ENCODE measurements at regions not wholly inside any gene's neighbourhood (a gene's known extent, or its start where the extent isn't known, plus 50 kb on each side); places are given as distances from the start of the nearest gene placed in this dataset.

DNA sequence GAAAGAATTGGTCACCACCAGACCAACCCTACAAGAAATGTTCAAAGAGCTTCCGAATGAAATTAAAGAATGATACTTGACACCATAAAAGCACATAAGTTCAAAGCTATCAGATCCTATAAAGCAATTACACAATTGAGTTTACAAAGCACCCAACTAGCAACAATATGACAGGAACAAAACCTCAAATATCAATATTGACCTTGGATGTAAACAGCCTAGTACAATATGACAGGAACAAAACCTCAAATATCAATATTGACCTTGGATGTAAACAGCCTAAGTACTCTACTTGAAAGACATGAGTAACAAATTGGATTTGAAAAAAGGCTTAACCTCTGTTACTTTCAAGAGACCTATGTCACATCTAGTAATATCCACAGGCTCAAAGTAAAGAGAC, 1201.4 kb downstream of the XPNPEP1 start:
- DNase-seq: no peak
- Mint-ChIP-seq H3K27ac (no peak overlapping the region), H3K9me3 (peaks cover 14% of the 10 kb centered on the region), H3K4me1 (no peaks in the 10 kb centered on the region), H3K27me3 (no peaks in the 10 kb centered on the region), H3K36me3 (ENCODE audit: low read depth) (no peaks in the 10 kb centered on the region), H3K4me3 (no peak overlapping the region)
- CTCF ChIA-PET: no interaction called here
- POLR2A ChIA-PET: no interaction called here
- no peak for ATAC-seq (ENCODE audit: low read depth)
- TF ChIP-seq, protein P1, sequence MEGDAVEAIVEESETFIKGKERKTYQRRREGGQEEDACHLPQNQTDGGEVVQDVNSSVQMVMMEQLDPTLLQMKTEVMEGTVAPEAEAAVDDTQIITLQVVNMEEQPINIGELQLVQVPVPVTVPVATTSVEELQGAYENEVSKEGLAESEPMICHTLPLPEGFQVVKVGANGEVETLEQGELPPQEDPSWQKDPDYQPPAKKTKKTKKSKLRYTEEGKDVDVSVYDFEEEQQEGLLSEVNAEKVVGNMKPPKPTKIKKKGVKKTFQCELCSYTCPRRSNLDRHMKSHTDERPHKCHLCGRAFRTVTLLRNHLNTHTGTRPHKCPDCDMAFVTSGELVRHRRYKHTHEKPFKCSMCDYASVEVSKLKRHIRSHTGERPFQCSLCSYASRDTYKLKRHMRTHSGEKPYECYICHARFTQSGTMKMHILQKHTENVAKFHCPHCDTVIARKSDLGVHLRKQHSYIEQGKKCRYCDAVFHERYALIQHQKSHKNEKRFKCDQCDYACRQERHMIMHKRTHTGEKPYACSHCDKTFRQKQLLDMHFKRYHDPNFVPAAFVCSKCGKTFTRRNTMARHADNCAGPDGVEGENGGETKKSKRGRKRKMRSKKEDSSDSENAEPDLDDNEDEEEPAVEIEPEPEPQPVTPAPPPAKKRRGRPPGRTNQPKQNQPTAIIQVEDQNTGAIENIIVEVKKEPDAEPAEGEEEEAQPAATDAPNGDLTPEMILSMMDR (IDR thresholded peaks at IDR 0.05): no peak
- intact Hi-C loops (cut with micrococcal nuclease): no loop called here

DNA sequence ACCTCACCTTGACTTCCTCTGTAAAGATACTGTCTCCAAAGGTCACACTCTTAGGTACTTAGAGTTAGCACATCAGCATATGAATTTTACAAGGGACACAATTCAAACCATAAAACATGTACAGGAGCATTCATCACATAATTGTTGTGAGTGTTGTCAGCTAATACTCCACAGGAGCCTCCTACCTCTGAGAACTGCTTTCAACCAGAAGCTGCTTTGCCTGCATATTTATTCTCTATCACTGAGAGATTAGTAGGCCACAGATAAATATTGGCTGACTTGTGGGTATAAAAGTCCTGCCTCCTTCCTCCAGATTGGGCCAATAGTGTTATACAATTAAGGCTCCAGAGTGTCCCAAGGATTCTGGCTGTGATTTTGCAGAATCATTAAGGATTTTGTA, 1207.0 kb downstream of the XPNPEP1 start:
- Mint-ChIP-seq H3K36me3 (ENCODE audit: low read depth) (no peaks in the 10 kb centered on the region), H3K27me3 (no peaks in the 10 kb centered on the region), H3K4me3 (no peak overlapping the region), H3K27ac (no peak overlapping the region), H3K4me1 (no peaks in the 10 kb centered on the region), H3K9me3 (peaks cover 8% of the 10 kb centered on the region)
- POLR2A ChIA-PET: interaction anchor here (0.6 kb wide), 1 partner anchor 178 kb away, joined by 12 read pairs; no protein-coding TSS in a partner anchor
- ATAC-seq (ENCODE audit: low read depth): no peak
- TF ChIP-seq, protein P1 (IDR thresholded peaks at IDR 0.05): no peak
- CTCF ChIA-PET: no interaction called here
- no peak for DNase-seq
- intact Hi-C loops (cut with micrococcal nuclease): no loop called here

DNA sequence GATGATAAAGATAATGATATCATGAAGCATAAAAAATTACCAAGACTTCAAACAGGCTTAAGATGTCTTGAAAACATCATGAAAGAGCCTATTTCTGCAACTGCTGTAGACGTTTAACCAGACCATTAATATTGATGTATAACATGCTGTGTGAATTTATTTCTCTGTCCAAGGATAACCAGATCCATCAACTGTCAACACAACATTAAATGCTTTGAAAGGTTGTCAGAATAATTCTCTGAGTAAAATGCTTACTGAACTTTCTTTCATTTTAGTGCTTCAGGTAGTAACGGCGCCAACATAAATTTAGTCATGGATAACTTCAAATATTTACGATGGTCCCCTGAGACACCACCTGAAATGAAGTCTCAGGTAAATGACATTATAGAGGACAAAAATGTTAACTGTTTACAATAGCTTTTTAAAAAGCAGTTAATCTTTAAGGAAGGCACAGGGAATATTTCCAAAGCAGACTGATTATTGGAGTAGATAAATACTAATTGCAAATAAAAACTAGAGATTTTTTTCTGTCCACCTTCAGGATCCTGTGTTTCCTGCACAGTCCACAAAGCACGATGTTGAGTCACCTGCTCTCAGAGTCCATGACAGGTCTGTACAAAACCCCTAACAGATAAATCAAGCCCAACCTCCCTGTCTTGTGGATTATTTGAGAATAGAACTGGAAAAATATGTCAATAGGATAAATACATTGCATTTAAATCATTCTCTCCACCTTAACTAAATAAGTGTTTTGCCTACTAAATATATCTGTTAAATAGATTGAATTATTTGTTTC, 1213.2 kb downstream of the XPNPEP1 start:
- DNase-seq (no peak), ATAC-seq (ENCODE audit: low read depth) (no peak)
- no peaks in the 10 kb centered on the region for H3K36me3 Mint-ChIP-seq (ENCODE audit: low read depth)
- CTCF ChIA-PET: no interaction called here
- H3K9me3 Mint-ChIP-seq: no peaks in the 10 kb centered on the region
- no peak overlapping the region for H3K27ac Mint-ChIP-seq
- H3K4me1 Mint-ChIP-seq: no peaks in the 10 kb centered on the region
- no peaks in the 10 kb centered on the region for H3K27me3 Mint-ChIP-seq
- H3K4me3 Mint-ChIP-seq: no peak overlapping the region
- intact Hi-C loops (cut with micrococcal nuclease): no loop called here
- POLR2A ChIA-PET: no interaction called here
- TF ChIP-seq, protein P1 (IDR thresholded peaks at IDR 0.05): no peak

DNA sequence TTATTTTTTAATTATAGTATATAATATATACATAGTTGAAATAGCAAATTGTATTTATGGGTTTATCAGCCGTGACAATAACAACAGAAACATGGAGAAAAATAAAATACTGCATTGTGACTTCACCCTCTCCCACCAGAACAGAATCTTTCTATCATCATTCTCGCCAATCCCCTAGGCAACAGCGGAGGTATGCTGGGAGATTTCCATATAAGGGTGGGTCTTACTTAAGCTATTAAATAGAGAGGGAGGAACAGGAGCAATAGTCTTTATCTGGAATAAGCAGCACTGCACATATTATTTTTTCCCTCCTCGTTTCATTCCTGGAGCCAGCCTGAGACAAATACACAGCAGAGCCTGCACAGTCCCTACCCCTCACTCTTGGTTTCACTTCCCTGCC, 1214.9 kb downstream of the XPNPEP1 start:
- Mint-ChIP-seq H3K27me3 (no peaks in the 10 kb centered on the region), H3K4me3 (no peak overlapping the region), H3K9me3 (no peaks in the 10 kb centered on the region), H3K27ac (no peak overlapping the region), H3K4me1 (no peaks in the 10 kb centered on the region), H3K36me3 (ENCODE audit: low read depth) (no peaks in the 10 kb centered on the region)
- ATAC-seq (ENCODE audit: low read depth) (no peak), DNase-seq (no peak)
- POLR2A ChIA-PET: no interaction called here
- TF ChIP-seq, protein P1 (IDR thresholded peaks at IDR 0.05): no peak
- CTCF ChIA-PET: no interaction called here
- intact Hi-C loops (cut with micrococcal nuclease): no loop called here

DNA sequence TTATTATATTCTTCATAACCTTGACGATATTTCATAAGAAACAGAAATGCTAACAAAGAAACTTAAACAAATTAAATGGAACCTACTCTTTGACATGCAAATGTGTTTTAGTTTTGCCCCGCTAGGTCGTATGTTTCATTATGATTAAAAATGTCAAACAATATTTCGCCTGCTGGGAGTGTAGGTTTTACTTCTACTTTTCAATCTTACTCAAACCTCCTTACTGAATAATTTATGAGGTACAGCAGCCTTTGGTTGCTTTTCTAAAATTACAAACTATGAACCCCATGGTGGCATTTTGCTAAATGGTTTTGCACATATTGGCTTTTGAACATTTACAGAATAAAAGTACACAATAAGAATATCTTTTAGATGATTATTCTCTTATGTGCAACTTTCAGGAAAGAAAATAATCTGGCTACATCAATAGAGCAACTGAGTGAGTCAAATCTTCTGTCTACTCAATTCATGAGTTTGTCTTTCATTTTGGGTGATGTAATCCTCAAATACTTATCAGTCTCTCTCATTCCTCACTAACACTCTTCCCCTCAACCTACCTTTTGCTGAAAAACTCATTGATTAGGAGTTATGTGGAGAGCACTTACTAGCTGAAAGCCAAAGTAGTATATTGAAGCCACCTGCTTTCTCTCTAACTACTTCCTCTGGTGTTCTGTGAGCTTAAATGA, 1226.4 kb downstream of the XPNPEP1 start:
- DNase-seq (no peak), ATAC-seq (ENCODE audit: low read depth) (peak; percentile 74)
- ChIA-PET CTCF (no interaction called here), POLR2A (no interaction called here)
- TF ChIP-seq, protein P1 (IDR thresholded peaks at IDR 0.05): no peak
- no peaks in the 10 kb centered on the region for H3K9me3 Mint-ChIP-seq
- no peaks in the 10 kb centered on the region for H3K36me3 Mint-ChIP-seq (ENCODE audit: low read depth)
- H3K4me1 Mint-ChIP-seq: peaks cover 15% of the 10 kb centered on the region
- no peak overlapping the region for H3K4me3 Mint-ChIP-seq
- H3K27me3 Mint-ChIP-seq: no peaks in the 10 kb centered on the region
- intact Hi-C loops (cut with micrococcal nuclease): loop anchor here (1.0 to 5.0 kb wide), 2 partner anchors 50 to 155 kb away; no protein-coding TSS in a partner anchor
- H3K27ac Mint-ChIP-seq: peak overlapping the region; percentile 27
